Stimulated activated CD4-positive, alpha-beta T cell treated with anti-CD3 and anti-CD28 coated beads, Interleukin-1b, Interleukin-23, amount 100 ng/mL, for 1 hour (primary cell): ENCODE measurements at regions not wholly inside any gene's neighbourhood (a gene's known extent, or its start where the extent isn't known, plus 50 kb on each side); places are given as distances from the start of the nearest gene placed in this dataset.
"Not testable (repeated sequence)": the region's sequence is repeated elsewhere in the genome, so short reads cannot be mapped to it uniquely, and the experiment has no call there.

Experiments
- DNase-seq, 2 donors: peaks; one replicate each; pipeline ENCODE4 v3.0.0-alpha.2; 2020; ENCODE audit warnings: low read depth in 2 of 2

GRCh38 chr16:86229866-86230656 is 280.3 kb upstream of the FOXF1 start:
- DNase-seq = no peak

- no peak for DNase-seq
These were observed 278.9 kb upstream of the FOXF1 start for GRCh38 chr16:86231321-86231995.

- DNase-seq = no peak
These were observed 278.4 kb upstream of the FOXF1 start for GRCh38 chr16:86231996-86232350.

- no peak for DNase-seq
These were observed 277.8 kb upstream of the FOXF1 start for GRCh38 chr16:86232496-86232895.

GRCh38 chr16:86233506-86233905 is 276.8 kb upstream of the FOXF1 start:
- not testable (repeated sequence) for DNase-seq

- no peak for DNase-seq
These were observed 270.9 kb upstream of the FOXF1 start for GRCh38 chr16:86239381-86239780.

- DNase-seq = no peak
These were observed 269.5 kb upstream of the FOXF1 start for GRCh38 chr16:86240716-86241363.

GRCh38 chr16:86241681-86242080 is 268.6 kb upstream of the FOXF1 start:
- no peak for DNase-seq

GRCh38 chr16:86242244-86243122 is 267.8 kb upstream of the FOXF1 start:
- no peak for DNase-seq

- no peak for DNase-seq
These were observed 267.2 kb upstream of the FOXF1 start for GRCh38 chr16:86243123-86243473.

GRCh38 chr16:86243571-86244154 is 266.7 kb upstream of the FOXF1 start:
- no peak for DNase-seq

- no peak for DNase-seq
These were observed 266.2 kb upstream of the FOXF1 start for GRCh38 chr16:86244158-86244557.

GRCh38 chr16:86244936-86245335 is 265.4 kb upstream of the FOXF1 start:
- DNase-seq = no peak

GRCh38 chr16:86245351-86245750 is 265.0 kb upstream of the FOXF1 start:
- no peak for DNase-seq

- no peak for DNase-seq
These were observed 264.4 kb upstream of the FOXF1 start for GRCh38 chr16:86245895-86246294.

GRCh38 chr16:86248310-86248905 is 261.9 kb upstream of the FOXF1 start:
- DNase-seq = no peak

GRCh38 chr16:86249631-86250030 is 260.7 kb upstream of the FOXF1 start:
- no peak for DNase-seq

- no peak for DNase-seq
These were observed 258.6 kb upstream of the FOXF1 start for GRCh38 chr16:86251682-86252081.

GRCh38 chr16:86252596-86252995 is 257.7 kb upstream of the FOXF1 start:
- DNase-seq = no peak

GRCh38 chr16:86255966-86256365 is 254.4 kb upstream of the FOXF1 start:
- no peak for DNase-seq

GRCh38 chr16:86256995-86257394 is 253.3 kb upstream of the FOXF1 start:
- DNase-seq = no peak
